ENCODE measurements at regions not wholly inside any gene's neighbourhood (a gene's known extent, or its start where the extent isn't known, plus 50 kb on each side); places are given as distances from the start of the nearest gene placed in this dataset.

DNA sequence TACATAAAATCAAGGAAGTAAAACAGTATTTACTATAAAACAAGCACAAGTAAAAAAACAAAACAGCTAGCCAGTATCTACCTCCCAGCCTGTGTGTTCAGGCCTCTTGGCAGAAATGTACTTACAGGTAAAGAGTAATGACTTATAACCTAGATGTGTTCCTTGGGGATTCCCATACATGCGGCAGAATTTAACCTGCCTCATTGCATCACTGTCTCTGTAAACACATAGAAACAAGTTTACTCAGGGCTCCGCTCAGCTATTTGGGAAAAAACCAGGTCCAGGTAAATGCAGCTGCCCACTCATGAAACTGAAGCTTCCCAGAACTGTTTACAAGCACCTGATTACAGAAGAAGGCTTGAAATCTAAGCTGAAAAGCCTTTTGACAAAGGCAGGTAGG lies 50.7 kb upstream of the SERP2 start:
- Histone ChIP-seq H4K20me1 (ENCODE audit: control insufficient read depth, insufficient read depth, insufficient read length) (no peaks in the 10 kb centered on the region), H2AK5ac (ENCODE audit: insufficient read length, low read length) (no peak overlapping the region), H3K56ac (ENCODE audit: insufficient read length, low read depth, low read length) (no peak overlapping the region), H3K23ac (ENCODE audit: insufficient read length, low read depth, low read length) (no peak overlapping the region), H3K79me1 (ENCODE audit: insufficient read depth, low read depth, low read length, poor library complexity, severe bottlenecking) (no peaks in the 10 kb centered on the region), H3K79me2 (ENCODE audit: insufficient read depth, low read length) (no peaks in the 10 kb centered on the region; the same call in 1 of the 2 replicates), H3K9ac (ENCODE audit: extremely low read depth, insufficient read length, low read length) (no peak overlapping the region), H3K14ac (ENCODE audit: insufficient read depth, low read length) (no peak overlapping the region), H2BK12ac (ENCODE audit: insufficient read length, low read depth, low read length) (no peak overlapping the region), H3K27me3 (ENCODE audit: insufficient read depth, low read length) (no peaks in the 10 kb centered on the region), H3K4ac (ENCODE audit: low read depth, low read length) (no peak overlapping the region), H2BK120ac (ENCODE audit: low read depth, low read length, poor library complexity, severe bottlenecking) (no peak overlapping the region), H2BK20ac (ENCODE audit: low read depth, low read length, poor library complexity, severe bottlenecking) (no peak overlapping the region), H3K4me1 (ENCODE audit: insufficient read depth, low read length) (no peaks in the 10 kb centered on the region), H4K5ac (ENCODE audit: insufficient read length, low read depth, low read length) (no peak overlapping the region), H4K8ac (replicated peaks; ENCODE audit: insufficient read length, low read depth, low read length) (no peak overlapping the region), H3K18ac (ENCODE audit: insufficient read length, low read depth, low read length) (no peak overlapping the region), H3T11ph (ENCODE audit: low read length) (no peak overlapping the region), H2BK5ac (ENCODE audit: insufficient read length, low read length) (no peak overlapping the region), H2BK15ac (ENCODE audit: low read depth, low read length) (no peak overlapping the region), H3K4me2 (ENCODE audit: insufficient read depth, insufficient read length, low read length) (no peak overlapping the region), H3K23me2 (ENCODE audit: insufficient read length, low read depth, low read length, poor library complexity, severe bottlenecking) (no peaks in the 10 kb centered on the region), H3K9me3 (ENCODE audit: control insufficient read depth, low read depth, low read length) (no peaks in the 10 kb centered on the region), H2AFZ (ENCODE audit: low read length) (no peak overlapping the region), H4K91ac (ENCODE audit: insufficient read length, low read depth, low read length) (no peak overlapping the region), H3K27ac (ENCODE audit: insufficient read length, low read depth, low read length) (no peak overlapping the region)
- no CpG with 5 or more reads among the region's 2 CpGs for WGBS (ENCODE audit: extremely low coverage, insufficient read length, low lambda C conversion rate)
- Mint-ChIP-seq H3K36me3 (ENCODE audit: insufficient read depth in 1 of 3, low read depth in 3 of 3) (peaks cover 0 to 7% (median 0%) of the 10 kb centered on the region in 3 experiments; a peak in 2 of 7 replicates), H3K27me3 (ENCODE audit: low read depth) (peaks cover 10% of the 10 kb centered on the region), H3K4me3 (no peak overlapping the region), H3K9me3 (peaks cover 4 to 7% of the 10 kb centered on the region in 2 experiments; a peak in 4 of 5 replicates), H3K27ac (no peak overlapping the region), H3K4me1 (no peaks in the 10 kb centered on the region)
- TF ChIP-seq CTCF (conservative IDR thresholded peaks at IDR 0.05), result no peak
- no peak for DNase-seq

Data from H9 (cell line).